Motor neuron (in vitro differentiated cells): ENCODE measurements at regions not wholly inside any gene's neighbourhood (a gene's known extent, or its start where the extent isn't known, plus 50 kb on each side); places are given as distances from the start of the nearest gene placed in this dataset.
A peak's percentile ranks its signal among the peaks of the same experiment; 100 is the strongest.
"Not testable (repeated sequence)": the region's sequence is repeated elsewhere in the genome, so short reads cannot be mapped to it uniquely, and the experiment has no call there.

Experiments
- ATAC-seq, 8 experiments: fragments of 200-7000 bp; cut with Tn5 transposase; replicated peaks in 6 of 8; 2 replicates each; pipeline ENCODE4 v1.8.0; 2021; ENCODE audit warnings: mild to moderate bottlenecking in 8 of 8, moderate library complexity in 8 of 8
- H3K27ac ChIP-seq, 2 donors: fragments of 250-450 bp; sonication (Bioruptor Pico); 2 replicates each; pipeline ENCODE4 v1.9.0; 2021; ENCODE audit warnings: antibody characterized with exemption in 2 of 2, mild to moderate bottlenecking in 2 of 2, moderate library complexity in 1 of 2
- H3K4me1 ChIP-seq, 2 donors: fragments of 250-450 bp; sonication (Bioruptor Pico); replicated peaks in 1 of 2; 2 replicates each; pipeline ENCODE4 v1.6.1; 2021; ENCODE audit warnings: antibody characterized with exemption in 2 of 2, mild to moderate bottlenecking in 2 of 2, moderate library complexity in 1 of 2
- H3K4me3 ChIP-seq, 5 donors: fragments of 250-450 bp; sonication (Bioruptor Pico); 2 replicates each; pipeline ENCODE4 v1.9.0; 2021; ENCODE audit warnings: antibody characterized with exemption in 5 of 5, mild to moderate bottlenecking in 5 of 5, moderate library complexity in 4 of 5
- WGBS, 10 experiments: fragments of 450-650 bp; shearing (Covaris generic); methylation state at CpG; one replicate each; pipeline ENCODE4 v1.0.0; 2022; 5-methylcytosine and 5-hydroxymethylcytosine counted together
- in situ Hi-C, 9 experiments: fragments of 400-800 bp; cut with MboI; loops; one replicate each; pipeline ENCODE4 v1.15.0; 2021; ENCODE audit warnings: low sequenced_read_pairs in 9 of 9, low pct_unique_long_range_greater_than_20kb in 2 of 9; ENCODE audit not compliant: unreplicated experiment in 9 of 9

GRCh38 chr1:244329591-244330317, 122.0 kb downstream of the ADSS2 start:
- Histone ChIP-seq H3K27ac (no peak overlapping the region), H3K4me1 (no peaks in the 10 kb centered on the region), H3K4me3 (no peak overlapping the region)
- peak in 3 of 8 experiments; percentile 42 to 60 (median 48) for ATAC-seq
- in situ Hi-C loops: no loop called here

GRCh38 chr1:244330318-244330625, 121.4 kb downstream of the ADSS2 start:
- H3K27ac ChIP-seq: no peak overlapping the region
- H3K4me3 ChIP-seq: no peak overlapping the region
- ATAC-seq: no peak
- no peaks in the 10 kb centered on the region for H3K4me1 ChIP-seq
- in situ Hi-C loops: no loop called here
- WGBS, 10 experiments: 11 to 100% (median 93%) methylated on average over 1 to 2 of the region's 2 CpGs; no CpG with 5 or more reads in 1 of the 10 experiments

GRCh38 chr1:244332761-244333160, 118.9 kb downstream of the ADSS2 start:
- H3K4me1 ChIP-seq, ATAC-seq, H3K27ac ChIP-seq, in situ Hi-C loops, H3K4me3 ChIP-seq: not testable (repeated sequence)
- WGBS, 10 experiments: 73 to 100% (median 91%) methylated on average over 1 to 2 of the region's 2 CpGs; no CpG with 5 or more reads in 4 of the 10 experiments

- H3K4me3 ChIP-seq, in situ Hi-C loops, H3K4me1 ChIP-seq, H3K27ac ChIP-seq: not testable (repeated sequence)
- 41 to 100% (median 96%) methylated on average over 1 to 2 of the region's 2 CpGs; no CpG with 5 or more reads in 3 of the 10 experiments for WGBS, 10 experiments
- peak in 3 of 8 experiments; percentile 48 to 78 (median 56) for ATAC-seq
Observed at GRCh38 chr1:244334315-244334714, 117.4 kb downstream of the ADSS2 start.

GRCh38 chr1:244334842-244335241, 116.9 kb downstream of the ADSS2 start:
- H3K27ac ChIP-seq, ATAC-seq, H3K4me3 ChIP-seq, in situ Hi-C loops: not testable (repeated sequence)
- peaks cover 0 to 12% of the 10 kb centered on the region in 2 donors for H3K4me1 ChIP-seq
- WGBS, 10 experiments: 67 to 100% (median 95%) methylated on average over 2 to 4 of the region's 4 CpGs

- Histone ChIP-seq H3K4me3 (no peak overlapping the region), H3K27ac (no peak overlapping the region), H3K4me1 (peaks cover 0 to 14% of the 10 kb centered on the region in 2 donors)
- in situ Hi-C loops: no loop called here
- 0 to 95% (median 86%) methylated on average over 1 to 7 of the region's 7 CpGs; no CpG with 5 or more reads in 2 of the 10 experiments for WGBS, 10 experiments
- peak in 3 of 8 experiments; percentile 76 to 92 (median 80) for ATAC-seq
Observed at GRCh38 chr1:244335456-244335855, 116.3 kb downstream of the ADSS2 start.

GRCh38 chr1:244336232-244336899, 115.3 kb downstream of the ADSS2 start:
- Histone ChIP-seq H3K27ac (no peak overlapping the region), H3K4me3 (no peak overlapping the region), H3K4me1 (peaks cover 3 to 18% of the 10 kb centered on the region in 2 donors)
- peak in 1 of 8 experiments; percentile 37 for ATAC-seq
- WGBS, 10 experiments: 40 to 96% (median 94%) methylated on average over 1 to 12 of the region's 12 CpGs
- in situ Hi-C loops: no loop called here

- no peak for ATAC-seq
- WGBS, 10 experiments: 85 to 100% (median 100%) methylated on average over 1 to 3 of the region's 3 CpGs; no CpG with 5 or more reads in 3 of the 10 experiments
- Histone ChIP-seq H3K4me1 (peaks cover 13 to 33% of the 10 kb centered on the region in 2 donors), H3K27ac (no peak overlapping the region), H3K4me3 (no peak overlapping the region)
- in situ Hi-C loops: no loop called here
Observed at GRCh38 chr1:244337839-244338238, 113.9 kb downstream of the ADSS2 start.

GRCh38 chr1:244339073-244339692, 112.5 kb downstream of the ADSS2 start:
- in situ Hi-C loops: no loop called here
- ATAC-seq: peak in 5 of 8 experiments; percentile 54 to 61 (median 58)
- H3K4me3 ChIP-seq: no peak overlapping the region
- H3K27ac ChIP-seq: peak overlapping the region in 1 of 2 donors; percentile 10
- 38 to 97% (median 45%) methylated on average over 2 to 10 of the region's 11 CpGs; no CpG with 5 or more reads in 3 of the 10 experiments for WGBS, 10 experiments
- H3K4me1 ChIP-seq: peaks cover 14 to 38% of the 10 kb centered on the region in 2 donors

GRCh38 chr1:244339776-244340175, 111.9 kb downstream of the ADSS2 start:
- peak overlapping the region in 1 of 2 donors; percentile 10 for H3K27ac ChIP-seq
- peaks cover 14 to 38% of the 10 kb centered on the region in 2 donors for H3K4me1 ChIP-seq
- no peak for ATAC-seq
- 40 to 100% (median 87%) methylated on average over 1 to 7 of the region's 7 CpGs; no CpG with 5 or more reads in 2 of the 10 experiments for WGBS, 10 experiments
- in situ Hi-C loops: no loop called here
- H3K4me3 ChIP-seq: no peak overlapping the region

- H3K27ac ChIP-seq: no peak overlapping the region
- in situ Hi-C loops: no loop called here
- H3K4me1 ChIP-seq: peaks cover 14 to 38% of the 10 kb centered on the region in 2 donors
- ATAC-seq: no peak
- H3K4me3 ChIP-seq: no peak overlapping the region
- 60 to 100% (median 93%) methylated on average over 1 to 14 of the region's 14 CpGs; no CpG with 5 or more reads in 2 of the 10 experiments for WGBS, 10 experiments
Observed at GRCh38 chr1:244340396-244340795, 111.3 kb downstream of the ADSS2 start.

- Histone ChIP-seq H3K4me3 (no peak overlapping the region), H3K27ac (peak overlapping the region in 1 of 2 donors; percentile 35), H3K4me1 (peaks cover 17 to 40% of the 10 kb centered on the region in 2 donors)
- in situ Hi-C loops: no loop called here
- ATAC-seq: peak in 5 of 8 experiments; percentile 76 to 81 (median 79)
- 18 to 73% (median 46%) methylated on average over 2 to 16 of the region's 16 CpGs; no CpG with 5 or more reads in 1 of the 10 experiments for WGBS, 10 experiments
Observed at GRCh38 chr1:244341455-244342450, 110.0 kb downstream of the ADSS2 start.
